ENCODE measurements at regions not wholly inside any gene's neighbourhood (a gene's known extent, or its start where the extent isn't known, plus 50 kb on each side); places are given as distances from the start of the nearest gene placed in this dataset.
"Not testable (repeated sequence)": the region's sequence is repeated elsewhere in the genome, so short reads cannot be mapped to it uniquely, and the experiment has no call there.

DNA sequence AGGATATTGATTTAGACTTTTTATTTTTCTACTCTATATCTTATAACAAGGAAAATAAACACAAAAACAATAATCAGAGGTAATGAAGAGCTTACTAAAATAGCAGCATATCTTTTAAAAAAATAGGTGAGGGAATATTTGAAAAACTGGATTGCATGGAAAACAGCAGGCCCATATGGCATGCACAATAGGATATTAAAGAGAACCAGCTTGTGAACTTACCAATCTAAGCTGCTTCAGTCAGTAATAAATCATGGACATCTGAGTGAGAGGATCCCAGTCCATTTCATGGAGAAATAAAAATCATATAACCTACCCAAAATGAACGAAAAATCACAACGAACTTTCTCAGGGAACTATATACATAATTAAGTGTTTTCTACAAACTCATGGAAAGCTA is 634.6 kb downstream of the ADCYAP1 start:
- intact Hi-C loops (cut with micrococcal nuclease): no loop called here

DNA sequence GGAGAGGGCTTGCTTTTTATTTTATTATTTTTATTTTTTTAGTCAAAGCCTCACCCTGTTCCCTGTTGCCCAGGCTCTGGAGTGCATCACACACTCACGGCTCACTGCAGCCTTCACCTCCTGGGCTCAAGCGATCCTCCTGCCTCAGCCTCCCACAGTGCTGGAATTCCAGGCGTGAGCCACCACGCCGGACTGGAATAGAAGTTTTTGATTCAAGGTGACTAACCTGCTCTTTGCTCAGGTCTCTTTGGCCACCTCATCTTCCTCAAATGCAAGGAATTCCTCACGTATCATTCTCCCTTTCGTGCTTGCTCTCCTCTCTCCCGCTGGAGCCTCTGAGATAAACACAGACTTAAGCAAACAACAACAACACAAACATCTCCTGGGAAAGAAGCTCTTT is 636.8 kb downstream of the ADCYAP1 start:
- intact Hi-C loops (cut with micrococcal nuclease): no loop called here

DNA sequence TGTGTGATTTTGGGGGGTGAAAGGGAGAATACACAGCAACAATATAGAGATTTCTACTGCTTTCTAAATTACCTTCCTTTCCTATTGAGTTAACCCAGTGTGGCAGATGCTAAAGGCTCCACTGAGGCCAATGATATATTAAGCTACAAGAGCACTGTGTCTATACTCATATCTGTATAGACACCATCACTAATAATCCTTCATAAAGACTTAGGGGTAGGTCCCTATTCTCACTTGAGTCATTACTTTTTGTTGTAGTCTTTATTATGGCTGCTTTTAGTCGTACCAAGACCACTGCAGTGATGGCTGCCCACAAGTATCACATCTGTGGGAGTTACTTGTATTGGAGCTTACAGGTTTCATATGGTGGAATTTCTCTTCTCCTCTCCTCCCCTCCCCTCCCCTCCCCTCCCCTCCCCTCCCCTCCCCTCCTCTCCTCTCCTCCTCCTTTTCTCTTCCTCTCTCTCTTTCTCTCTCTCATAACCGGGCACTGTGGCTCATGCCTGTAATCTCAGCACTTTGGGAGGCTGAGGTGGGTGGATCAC is 637.6 kb downstream of the ADCYAP1 start:
- intact Hi-C loops (cut with micrococcal nuclease): no loop called here

DNA sequence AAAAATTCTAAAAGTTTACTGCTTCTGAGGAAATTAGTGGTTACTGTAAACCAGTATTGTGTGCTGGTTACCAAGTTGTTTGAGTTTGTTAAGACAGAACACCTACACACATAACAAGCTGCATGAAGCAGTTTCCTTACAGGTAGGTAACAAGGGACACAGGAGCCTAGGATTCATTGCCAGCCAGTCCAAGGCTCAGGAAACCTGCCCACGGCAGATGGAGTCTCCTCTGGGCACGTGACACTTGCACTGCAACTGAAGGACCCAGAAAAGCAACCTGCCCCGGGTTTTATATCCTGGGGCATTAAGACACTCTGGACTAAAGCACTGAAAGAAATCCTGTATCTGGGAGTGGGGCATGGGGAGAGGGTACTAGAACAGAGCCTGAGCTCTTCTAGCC is 639.3 kb downstream of the ADCYAP1 start:
- intact Hi-C loops (cut with micrococcal nuclease): no loop called here

DNA sequence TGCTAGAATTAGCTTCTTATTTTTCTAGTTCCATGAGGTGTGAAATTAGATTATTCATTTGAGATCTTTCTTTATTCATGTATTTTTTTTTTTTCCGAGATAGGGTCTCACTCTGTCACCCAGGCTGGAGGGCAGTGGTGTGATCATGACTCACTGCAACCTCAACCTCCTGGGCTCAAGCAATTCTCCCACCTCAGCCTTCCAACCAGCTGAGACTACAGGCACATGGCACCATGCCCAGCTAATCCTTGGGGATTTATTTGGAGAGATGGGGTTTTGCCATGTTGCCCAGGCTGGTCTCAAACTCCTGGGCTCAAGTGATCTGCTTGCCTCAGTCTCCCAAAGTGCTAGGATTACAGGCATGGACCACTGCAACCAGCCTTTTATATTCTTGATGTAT is 653.0 kb downstream of the ADCYAP1 start:
- intact Hi-C loops (cut with micrococcal nuclease): not testable (repeated sequence)

DNA sequence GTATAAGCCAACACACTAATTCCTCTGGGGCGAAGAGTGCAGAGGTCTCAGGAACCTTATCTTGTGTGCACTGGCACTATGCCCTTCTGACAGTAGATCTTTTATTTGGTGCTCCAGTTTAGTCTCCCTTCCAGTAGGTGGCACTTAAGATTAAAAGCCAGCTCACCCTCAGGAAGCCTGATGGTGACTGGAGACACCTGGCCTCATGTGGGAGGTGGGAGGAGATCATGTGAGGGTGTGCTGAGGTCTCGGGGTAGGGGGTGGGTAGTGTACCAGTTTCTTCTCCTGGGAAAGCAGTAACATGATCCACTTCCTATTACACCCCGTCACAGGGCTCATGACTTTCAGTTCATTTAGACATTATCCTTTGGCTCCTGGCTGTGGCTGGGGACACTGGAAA is 654.9 kb downstream of the ADCYAP1 start:
- intact Hi-C loops (cut with micrococcal nuclease): no loop called here

DNA sequence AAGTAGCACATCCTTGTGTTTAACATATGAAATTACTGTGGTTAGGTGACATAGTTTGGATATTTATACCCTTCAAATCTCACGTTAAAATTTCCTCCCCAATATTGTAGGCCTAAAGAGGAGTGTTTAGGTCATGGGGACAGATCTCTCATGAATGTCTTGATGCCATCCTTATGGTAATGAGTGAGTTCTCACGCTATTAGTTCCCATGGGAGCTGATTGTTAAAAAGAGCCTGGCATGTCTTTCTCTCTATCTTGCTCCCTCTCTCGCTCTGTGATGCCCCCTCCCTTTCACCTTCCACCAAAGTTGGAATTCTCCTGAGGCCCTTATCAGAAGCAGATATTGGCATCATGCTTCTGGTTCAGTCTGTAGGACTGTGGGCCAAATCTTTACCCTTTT is 660.1 kb downstream of the ADCYAP1 start:
- intact Hi-C loops (cut with micrococcal nuclease): no loop called here

DNA sequence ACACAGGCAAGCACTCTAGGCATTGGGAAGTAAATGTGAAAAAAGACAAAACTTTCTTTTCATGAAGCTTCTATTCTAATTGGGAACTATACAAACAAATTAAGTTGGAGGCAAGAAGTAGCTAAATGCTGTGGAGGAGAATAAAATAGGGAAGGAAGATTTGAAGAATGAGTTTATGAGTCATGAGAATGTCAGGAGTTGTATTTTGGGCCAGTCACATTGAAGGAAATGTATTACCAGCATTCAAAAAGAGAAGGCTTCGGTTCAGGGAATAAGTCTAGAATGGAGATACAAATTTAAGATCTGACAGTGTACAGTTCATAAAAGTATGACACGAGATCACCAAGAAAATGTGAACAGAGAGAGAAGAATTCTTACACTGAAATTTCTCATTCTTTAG is 666.5 kb downstream of the ADCYAP1 start:
- intact Hi-C loops (cut with micrococcal nuclease): no loop called here

DNA sequence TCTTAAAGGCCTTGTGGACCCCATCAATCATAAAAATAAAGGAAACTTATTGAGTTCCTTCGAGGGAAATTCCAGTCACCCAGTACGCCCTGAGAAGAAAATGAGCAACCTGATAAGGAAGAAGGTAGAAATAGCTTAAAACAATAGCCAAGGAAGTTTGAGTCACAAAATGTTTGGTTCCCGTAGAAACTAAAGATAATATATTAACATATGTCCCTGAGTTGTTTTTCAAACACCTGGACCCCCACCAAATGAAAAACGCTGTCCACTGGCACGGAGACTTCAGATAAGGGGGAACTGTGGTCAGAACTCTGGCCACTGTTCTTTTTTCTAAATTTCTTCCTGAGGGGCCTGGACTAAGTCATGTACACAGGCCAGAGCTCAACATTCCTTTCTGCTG is 669.1 kb downstream of the ADCYAP1 start:
- intact Hi-C loops (cut with micrococcal nuclease): no loop called here

DNA sequence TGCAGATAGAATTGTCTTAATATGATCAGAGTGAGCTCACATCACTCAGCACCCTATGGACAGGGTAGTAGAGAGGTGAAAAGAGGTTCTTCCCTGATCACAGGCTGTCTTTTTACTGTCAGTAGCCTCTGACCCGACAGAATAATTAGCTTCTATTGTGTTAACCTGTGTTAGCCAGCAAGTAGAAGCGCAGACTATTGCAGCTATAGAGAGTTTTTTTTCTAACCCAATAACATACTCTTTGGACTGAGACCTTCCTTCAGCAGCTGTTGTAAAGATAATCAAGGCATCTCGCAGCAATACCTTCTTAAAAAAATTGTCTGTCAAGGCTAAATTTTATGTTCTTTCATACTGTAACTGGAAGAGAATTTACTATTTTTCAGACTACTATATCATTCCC is 670.4 kb downstream of the ADCYAP1 start:
- intact Hi-C loops (cut with micrococcal nuclease): no loop called here

DNA sequence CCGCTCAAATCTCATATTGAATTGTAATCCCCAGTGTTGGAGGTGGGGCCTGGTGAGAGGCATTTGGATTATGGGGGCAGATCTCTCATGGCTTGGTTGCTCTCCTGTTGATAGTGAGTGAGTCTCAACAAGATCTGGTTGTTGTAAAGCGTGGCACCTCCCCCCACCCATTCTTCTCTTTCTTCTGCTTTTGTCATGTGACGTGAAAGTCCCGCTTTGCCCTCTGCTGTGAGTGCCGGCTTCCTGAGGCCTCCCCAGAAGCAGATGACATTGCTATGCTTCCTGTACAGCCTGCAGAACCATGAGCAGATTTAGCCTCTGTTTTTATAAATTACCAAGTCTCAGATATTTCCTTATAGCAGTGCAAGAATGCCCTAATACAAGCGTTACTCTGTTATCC is 673.8 kb downstream of the ADCYAP1 start:
- intact Hi-C loops (cut with micrococcal nuclease): no loop called here

DNA sequence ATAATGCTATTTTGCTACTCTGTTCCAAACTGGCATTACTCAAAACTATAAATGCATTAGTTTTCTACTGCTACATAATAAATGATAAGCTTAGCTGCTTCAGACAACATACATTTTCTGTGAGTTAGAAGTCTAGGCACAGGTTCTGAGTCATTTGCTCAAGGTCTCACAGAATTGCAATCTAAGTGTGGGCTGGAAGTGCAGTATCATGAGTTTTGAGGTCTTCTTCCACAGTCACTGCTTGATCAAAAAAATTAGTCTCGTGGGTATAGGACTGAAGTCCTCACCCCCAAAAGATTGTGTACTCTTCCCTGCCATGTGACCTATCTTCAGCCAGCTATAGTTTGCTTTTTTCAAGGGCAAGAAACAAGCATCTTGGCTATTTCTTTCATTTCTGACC is 676.9 kb downstream of the ADCYAP1 start:
- intact Hi-C loops (cut with micrococcal nuclease): no loop called here

DNA sequence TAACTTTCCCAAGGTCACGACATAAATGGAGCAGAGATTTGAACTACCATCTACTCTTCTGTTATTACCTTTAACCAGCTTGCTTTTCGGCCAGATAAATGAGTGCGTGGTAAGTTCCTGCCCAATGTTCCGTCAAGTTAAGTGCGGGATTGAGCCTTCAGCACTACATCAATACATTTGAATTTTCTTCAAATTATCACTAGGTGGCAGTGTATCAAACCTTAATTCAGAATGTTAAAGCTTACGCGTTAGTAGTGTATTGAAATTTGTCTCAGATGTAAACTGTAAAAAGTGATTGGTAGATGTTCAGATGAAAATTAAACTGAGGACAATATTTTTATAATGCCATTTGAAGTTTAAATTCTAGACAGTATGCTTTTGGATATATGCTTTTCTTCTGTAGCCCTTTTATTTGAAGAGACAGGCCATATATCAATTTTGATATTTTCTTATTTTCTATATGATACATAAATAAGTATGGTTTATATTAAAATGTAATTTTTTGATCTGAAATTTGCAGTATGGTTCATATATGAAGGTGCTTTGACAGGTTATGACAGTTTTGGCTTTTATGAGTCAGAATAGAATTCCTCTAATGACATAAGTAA is 681.3 kb downstream of the ADCYAP1 start:
- intact Hi-C loops (cut with micrococcal nuclease): loop anchor here (2.0 kb wide), 1 partner anchor 957 kb away; no protein-coding TSS in a partner anchor

DNA sequence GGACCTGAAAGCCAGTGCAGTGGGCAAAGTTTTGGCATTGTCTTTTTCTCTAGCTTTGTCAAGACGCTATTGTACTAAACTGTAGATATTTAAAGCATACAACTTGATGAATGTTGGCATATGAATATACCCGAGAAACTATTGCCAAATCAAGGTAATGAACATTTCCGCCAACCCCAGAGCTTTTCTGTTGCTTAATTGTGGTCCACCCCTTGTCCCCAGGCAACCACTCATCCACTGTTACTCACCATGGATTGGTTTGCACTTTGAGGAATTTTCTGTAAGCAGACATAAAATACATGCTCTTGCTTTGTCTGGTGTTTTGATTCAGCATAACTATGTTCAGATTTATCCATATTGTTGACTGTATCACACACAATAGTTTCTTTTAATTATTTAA is 688.4 kb downstream of the ADCYAP1 start:
- intact Hi-C loops (cut with micrococcal nuclease): no loop called here

DNA sequence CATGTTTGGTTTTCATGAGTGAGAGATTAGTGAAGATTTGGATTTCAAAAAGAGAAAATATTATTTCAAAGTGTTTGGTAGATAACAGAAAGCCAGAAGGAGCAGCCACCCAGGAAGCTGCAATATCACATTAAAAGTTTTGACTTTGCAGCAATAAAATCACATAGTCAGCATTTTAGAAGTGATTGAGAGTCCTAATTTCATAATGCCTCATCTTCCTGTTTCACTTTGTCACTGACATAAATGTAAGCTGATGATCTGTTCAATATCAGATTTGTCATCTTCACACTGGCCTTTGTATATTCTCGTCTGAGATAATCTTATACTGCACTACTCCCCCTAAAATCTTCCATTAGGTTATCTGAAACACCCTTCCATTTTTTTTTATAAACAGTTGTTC is 690.5 kb downstream of the ADCYAP1 start:
- intact Hi-C loops (cut with micrococcal nuclease): no loop called here

DNA sequence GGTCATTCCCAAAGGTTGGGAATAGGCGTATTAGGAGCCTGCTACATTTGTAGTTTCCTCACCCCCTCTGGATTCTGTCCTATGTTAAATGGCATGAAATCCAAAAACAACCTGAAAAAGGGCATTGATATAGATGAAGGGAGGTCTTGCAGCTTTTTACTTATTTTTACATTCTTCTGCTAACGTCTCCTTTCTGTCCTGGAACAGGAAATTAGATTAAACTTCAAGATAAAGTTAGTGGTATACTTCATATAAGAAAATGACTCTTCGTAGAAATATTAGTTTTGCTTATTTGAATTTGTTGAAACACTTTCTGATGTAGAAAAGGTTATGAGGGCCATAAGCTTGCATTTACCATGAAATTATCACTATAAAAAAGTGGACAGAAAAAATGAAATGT is 694.5 kb downstream of the ADCYAP1 start:
- intact Hi-C loops (cut with micrococcal nuclease): no loop called here

DNA sequence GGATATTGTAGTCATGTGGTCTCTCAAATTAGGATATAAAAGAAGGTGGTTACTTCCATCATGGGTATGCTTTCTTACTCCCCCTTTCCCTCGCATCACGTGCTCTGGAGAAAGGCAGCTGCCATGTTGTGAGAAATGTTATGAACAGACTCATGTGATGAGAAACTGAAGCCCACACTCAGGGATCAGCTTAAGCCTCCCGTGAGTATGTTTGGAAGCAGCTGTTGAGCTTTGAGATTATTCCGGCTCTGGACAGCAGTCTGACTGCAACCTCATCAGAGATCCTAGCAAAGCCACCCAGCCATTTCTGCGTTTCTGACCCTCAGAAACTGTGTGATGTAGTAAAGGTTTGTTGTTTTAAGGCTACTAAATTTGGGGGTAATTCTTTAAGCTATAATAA is 700.1 kb downstream of the ADCYAP1 start:
- intact Hi-C loops (cut with micrococcal nuclease): no loop called here

DNA sequence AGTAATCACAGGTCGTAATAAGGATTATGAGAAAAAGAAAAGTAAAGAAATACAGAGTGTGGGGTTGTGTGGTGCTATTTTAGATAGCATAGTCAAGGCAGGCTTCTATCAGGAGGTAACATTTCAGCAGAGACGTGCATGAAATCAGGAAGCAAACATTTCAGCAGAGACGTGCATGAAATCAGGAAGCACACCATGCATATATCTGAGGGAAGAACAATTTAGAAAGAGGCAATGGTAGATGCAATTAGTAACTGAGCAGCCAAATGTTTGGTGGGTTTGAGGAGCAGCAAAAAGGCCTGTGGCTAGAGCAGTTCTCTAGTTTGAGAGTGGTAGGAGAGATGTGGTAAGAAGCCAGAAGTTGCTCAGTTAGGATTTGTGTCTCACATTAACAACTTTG is 713.7 kb downstream of the ADCYAP1 start:
- intact Hi-C loops (cut with micrococcal nuclease): no loop called here

DNA sequence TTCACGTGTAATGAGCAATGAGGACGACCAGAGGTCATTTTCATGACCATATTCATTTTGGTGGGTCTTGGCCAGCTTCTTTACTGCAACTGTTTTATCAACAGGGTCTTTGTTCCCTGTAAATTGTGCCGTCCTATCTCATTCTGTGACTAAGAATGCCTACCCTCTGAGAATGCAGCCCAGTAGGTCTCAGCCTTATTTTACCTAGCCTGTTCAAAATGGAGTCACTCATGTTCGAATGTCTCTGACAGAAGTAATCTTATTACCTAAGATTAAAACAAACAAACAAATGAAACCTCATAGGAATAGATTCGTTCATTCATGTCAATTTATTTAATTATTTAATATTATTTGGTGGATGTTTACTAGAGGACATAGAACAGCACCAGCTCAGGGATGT is 714.8 kb downstream of the ADCYAP1 start:
- intact Hi-C loops (cut with micrococcal nuclease): no loop called here

DNA sequence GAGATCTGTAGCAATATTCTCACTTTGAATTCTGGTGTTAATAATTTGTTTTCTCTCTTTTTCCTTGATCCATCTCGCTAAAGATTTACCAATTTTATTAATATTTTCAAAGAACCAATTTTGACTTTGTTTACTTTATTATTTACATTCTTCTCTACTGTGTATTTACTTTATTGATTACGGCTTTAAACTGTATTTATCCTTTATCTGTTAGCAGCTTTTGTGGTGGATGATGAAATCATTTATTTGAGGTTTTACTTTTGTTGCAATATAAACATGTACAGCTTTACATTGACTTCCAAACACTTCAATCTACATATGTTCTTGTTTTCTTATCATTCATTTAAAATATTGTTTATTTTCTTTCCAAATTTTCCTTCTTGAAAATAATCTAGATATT is 719.9 kb downstream of the ADCYAP1 start:
- intact Hi-C loops (cut with micrococcal nuclease): no loop called here

DNA sequence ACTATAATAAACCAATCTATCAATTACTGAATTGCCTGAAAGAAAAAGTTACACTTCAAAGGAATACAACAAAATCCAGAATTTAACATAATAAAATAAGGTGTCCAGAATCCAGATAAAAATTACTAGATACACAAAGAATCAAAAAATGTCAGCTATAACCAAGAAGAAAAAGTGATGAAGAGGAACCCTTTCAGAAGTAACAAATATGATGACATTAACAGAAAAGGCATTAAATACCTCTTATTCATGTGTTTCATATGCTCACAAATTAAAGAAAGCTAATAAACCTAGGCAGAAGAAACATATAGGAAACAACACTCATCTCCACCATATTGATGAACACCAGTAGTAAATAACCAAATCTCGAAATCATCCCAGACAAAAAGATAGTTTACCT is 722.8 kb downstream of the ADCYAP1 start:
- intact Hi-C loops (cut with micrococcal nuclease): no loop called here

DNA sequence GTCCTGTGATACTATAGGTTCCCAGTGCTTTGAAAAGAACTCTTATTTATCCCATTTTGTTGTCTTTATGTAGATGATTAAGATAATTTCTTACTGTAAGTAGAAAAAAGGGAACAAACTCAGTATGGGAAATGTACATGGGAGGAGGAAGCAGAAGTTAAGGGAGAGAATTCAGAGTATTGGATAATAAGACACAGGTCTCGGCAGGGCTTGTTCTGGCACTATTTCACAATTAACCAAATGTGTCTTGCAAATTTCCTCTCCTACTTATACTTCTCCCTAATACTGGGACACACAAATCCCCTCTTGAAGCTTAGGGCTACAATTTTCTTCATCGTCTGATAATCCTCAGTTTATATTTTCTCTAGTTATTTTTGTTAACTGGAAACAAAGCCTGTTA is 744.0 kb downstream of the ADCYAP1 start:
- intact Hi-C loops (cut with micrococcal nuclease): no loop called here

DNA sequence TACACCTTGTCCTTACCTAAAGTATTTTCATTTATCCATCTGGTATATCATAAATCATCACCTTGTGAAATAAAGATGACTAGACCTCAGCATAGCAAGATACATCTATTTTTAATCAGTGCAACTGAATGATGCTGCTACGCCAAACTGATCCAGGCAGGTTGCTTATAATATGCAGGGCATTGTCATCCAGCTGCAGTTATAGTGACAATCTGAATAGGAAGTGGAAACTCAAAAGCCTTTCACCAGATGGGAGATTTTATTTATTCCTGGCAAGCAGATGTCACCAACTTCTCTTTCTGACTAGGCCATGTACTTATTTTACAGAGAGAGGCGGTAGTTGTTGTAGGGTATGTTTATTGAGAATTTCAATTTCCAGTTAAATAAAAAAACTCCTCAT is 747.3 kb downstream of the ADCYAP1 start:
- intact Hi-C loops (cut with micrococcal nuclease): no loop called here

DNA sequence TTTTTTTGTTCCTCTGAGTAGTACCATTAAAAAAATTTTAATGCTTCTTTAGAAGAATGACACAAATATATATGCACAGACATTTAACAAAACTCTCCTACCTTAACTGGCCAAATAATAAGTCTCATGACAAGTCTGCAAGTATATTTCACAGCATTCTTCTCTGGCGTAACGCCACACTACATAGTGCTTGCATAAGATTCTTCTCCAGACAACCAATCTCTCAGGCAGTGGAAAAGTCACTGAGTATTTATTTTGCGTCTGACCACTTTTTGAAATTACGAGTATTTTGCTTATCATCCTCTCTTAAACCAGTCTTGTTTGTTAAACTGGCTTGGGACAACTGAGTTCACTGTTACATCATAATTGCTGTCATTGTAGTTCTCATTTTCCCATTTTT is 749.2 kb downstream of the ADCYAP1 start:
- intact Hi-C loops (cut with micrococcal nuclease): no loop called here
